GM12891 (cell line): ENCODE measurements at regions not wholly inside any gene's neighbourhood (a gene's known extent, or its start where the extent isn't known, plus 50 kb on each side); places are given as distances from the start of the nearest gene placed in this dataset.

Source experiments
- PAX5 ChIP-seq: IDR thresholded peaks from 2 replicates; pipeline ENCODE4 v1.6.1; 2011; ENCODE audit warnings: low read length, moderate library complexity, mild to moderate bottlenecking; ENCODE audit not compliant: insufficient read depth, severe bottlenecking
- POLR2A ChIP-seq: IDR thresholded peaks from 2 replicates; pipeline ENCODE4 v1.6.1; 2011; ENCODE audit warnings: low read depth, low read length, control low read depth
- POLR2AphosphoS5 ChIP-seq: IDR thresholded peaks from 2 replicates; pipeline ENCODE4 v1.6.1; 2011; ENCODE audit warnings: low read depth, low read length, control low read depth
- POU2F2 ChIP-seq: IDR thresholded peaks from 2 replicates; pipeline ENCODE4 v1.6.1; 2011; ENCODE audit warnings: low read depth, mild to moderate bottlenecking, control low read depth, low read length, moderate library complexity
- SPI1 ChIP-seq: IDR thresholded peaks from 2 replicates; pipeline ENCODE4 v1.6.1; 2011; ENCODE audit warnings: low read depth, low read length, control low read depth
- TAF1 ChIP-seq: IDR thresholded peaks from 2 replicates; pipeline ENCODE4 v1.6.1; 2011; ENCODE audit warnings: low read depth, low read length, control low read depth

DNA sequence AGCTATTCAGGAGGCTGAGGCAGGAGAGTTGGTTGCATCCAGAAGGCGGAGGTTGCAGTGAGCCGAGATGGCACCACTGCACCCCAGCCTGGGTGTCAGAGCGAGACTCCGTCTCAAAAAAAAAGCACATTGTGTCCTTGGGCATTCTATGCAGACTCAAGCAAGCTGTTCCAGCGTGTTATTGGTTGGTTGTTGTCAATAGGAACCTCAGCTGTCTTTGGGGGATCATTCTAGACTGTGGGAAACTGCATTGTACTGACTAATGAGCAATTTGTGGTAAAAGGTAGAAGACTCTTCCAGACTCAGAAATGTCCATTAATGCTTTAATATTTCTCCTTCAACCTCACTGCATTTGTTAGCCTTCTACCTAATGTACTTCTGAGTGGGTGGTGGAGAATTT, 379.5 kb upstream of the GRAMD2B start:
- TF ChIP-seq POLR2A, result no peak
- no peak for TF ChIP-seq POLR2AphosphoS5
- no peak for TF ChIP-seq POU2F2
- TF ChIP-seq TAF1, result no peak
- no peak for TF ChIP-seq SPI1
- no peak for TF ChIP-seq PAX5
